A673 (cell line): ENCODE measurements at regions not wholly inside any gene's neighbourhood (a gene's known extent, or its start where the extent isn't known, plus 50 kb on each side); places are given as distances from the start of the nearest gene placed in this dataset.

Source experiments
- BruUV-seq: library from RNA; stranded (reverse); fragments of 400-500 nt; replicated peaks from 2 replicates; lab custom pipeline; 2021; lab: Mats Ljungman, UMichigan
- CTCF ChIA-PET: fragments of 300-600 bp; sonication (Branson Sonifier 250); formaldehyde crosslinking; loops from one replicate; lab custom pipeline; 2022; ENCODE audit warnings: antibody characterized with exemption; lab: Charles Lee
- POLR2A ChIA-PET: fragments of 300-600 bp; sonication (Branson Sonifier 250); formaldehyde crosslinking; loops from one replicate; lab custom pipeline; 2022; ENCODE audit warnings: antibody characterized with exemption; ENCODE audit not compliant: low non-redundant PET; lab: Charles Lee
- DNase-seq: peaks from one replicate; pipeline ENCODE4 v3.0.0-alpha.2; 2015; ENCODE audit warnings: low spot score
- H3K27ac ChIP-seq: fragments of 200-600 bp; sonication (generic); 2 replicates; pipeline ENCODE4 v1.5.1; 2016; ENCODE audit warnings: mixed run types, low read depth, mild to moderate bottlenecking, mixed read lengths, antibody characterized with exemption, low read length; ENCODE audit not compliant: poor library complexity, severe bottlenecking
- H3K27me3 ChIP-seq: fragments of 200-600 bp; sonication (generic); replicated peaks from 2 replicates; pipeline ENCODE4 v1.6.1; 2017; ENCODE audit warnings: mixed run types, low read depth, mild to moderate bottlenecking, mixed read lengths, antibody characterized with exemption, low read length; ENCODE audit not compliant: insufficient read depth, poor library complexity
- H3K36me3 ChIP-seq: fragments of 200-600 bp; sonication (generic); 2 replicates; pipeline ENCODE4 v1.6.1; 2016; ENCODE audit warnings: mixed run types, mild to moderate bottlenecking, mixed read lengths, antibody characterized with exemption, low read length; ENCODE audit not compliant: insufficient read depth, poor library complexity, severe bottlenecking
- H3K4me1 ChIP-seq: fragments of 200-600 bp; sonication (generic); 2 replicates; pipeline ENCODE4 v1.6.1; 2017; ENCODE audit warnings: mixed run types, mild to moderate bottlenecking, mixed read lengths, antibody characterized with exemption, low read length; ENCODE audit not compliant: insufficient read depth, poor library complexity, severe bottlenecking
- H3K4me3 ChIP-seq: fragments of 200-600 bp; sonication (generic); 2 replicates; pipeline ENCODE4 v1.5.1; 2016; ENCODE audit warnings: low read depth, mixed run types, mild to moderate bottlenecking, mixed read lengths, low read length; ENCODE audit not compliant: poor library complexity, severe bottlenecking
- H3K9me3 ChIP-seq: fragments of 200-600 bp; sonication (generic); 2 replicates; pipeline ENCODE4 v1.6.1; 2016; ENCODE audit warnings: mixed run types, low read depth, mild to moderate bottlenecking, mixed read lengths, antibody characterized with exemption, low read length; ENCODE audit not compliant: poor library complexity, severe bottlenecking
- CTCF ChIP-seq: fragments of 300-800, 200-600 bp; sonication (generic); conservative IDR thresholded peaks from 2 replicates; pipeline ENCODE4 v1.5.1; 2017; ENCODE audit warnings: low read depth, mild to moderate bottlenecking, antibody characterized with exemption, low read length, moderate library complexity, mixed read lengths
- EZH2 ChIP-seq: fragments of 200-600 bp; sonication (generic); IDR thresholded peaks from 2 replicates; pipeline ENCODE4 v1.6.1; 2017; ENCODE audit warnings: borderline replicate concordance, low read depth, mild to moderate bottlenecking, mixed read lengths, antibody characterized with exemption, low read length; ENCODE audit not compliant: poor library complexity, severe bottlenecking
- intact Hi-C: fragments of 100-400 bp; cut with micrococcal nuclease; formaldehyde crosslinking; loops from one replicate; pipeline ENCODE4 v1.10.0; 2022; ENCODE audit not compliant: unreplicated experiment

- intact Hi-C loops, result no loop called here
- H3K36me3 ChIP-seq, result no peaks in the 10 kb centered on the region
- ChIA-PET POLR2A (no interaction called here), CTCF (no interaction called here)
- H3K27ac ChIP-seq, result no peak overlapping the region
- no peak overlapping the region for H3K4me3 ChIP-seq
- BruUV-seq, result no TSS peak
- H3K9me3 ChIP-seq, result peaks cover 45% of the 10 kb centered on the region
- TF ChIP-seq CTCF (no peak), EZH2 (no peak)
- no peaks in the 10 kb centered on the region for H3K4me1 ChIP-seq
- no peak for DNase-seq
- H3K27me3 ChIP-seq, result no peaks in the 10 kb centered on the region
Observed at GRCh38 chr15:27676647-27677046, 422.5 kb downstream of the OCA2 start.

GRCh38 chr15:27675571-27675970, 423.5 kb downstream of the OCA2 start:
- CTCF ChIA-PET, result no interaction called here
- POLR2A ChIA-PET, result no interaction called here

GRCh38 chr15:27674826-27675225, 424.3 kb downstream of the OCA2 start:
- intact Hi-C loops, result no loop called here
- POLR2A ChIA-PET, result no interaction called here
- CTCF ChIA-PET, result no interaction called here
- no peak for TF ChIP-seq EZH2
- no peak overlapping the region for H3K4me3 ChIP-seq
- BruUV-seq, result no TSS peak
- H3K27ac ChIP-seq, result no peak overlapping the region
- H3K9me3 ChIP-seq, result peaks cover 48% of the 10 kb centered on the region
- DNase-seq, result no peak
- H3K36me3 ChIP-seq, result no peaks in the 10 kb centered on the region
- no peaks in the 10 kb centered on the region for H3K4me1 ChIP-seq
- no peaks in the 10 kb centered on the region for H3K27me3 ChIP-seq

More at GRCh38 chr15:27675571-27675970, 423.5 kb downstream of the OCA2 start:
- Histone ChIP-seq H3K36me3 (no peaks in the 10 kb centered on the region), H3K4me3 (no peak overlapping the region), H3K9me3 (peaks cover 45% of the 10 kb centered on the region), H3K27ac (no peak overlapping the region), H3K27me3 (no peaks in the 10 kb centered on the region), H3K4me1 (no peaks in the 10 kb centered on the region)
- BruUV-seq, result no TSS peak
- DNase-seq, result no peak
- intact Hi-C loops, result no loop called here
- TF ChIP-seq EZH2, result no peak

GRCh38 chr15:27673766-27674445, 425.2 kb downstream of the OCA2 start:
- H3K4me3 ChIP-seq, result no peak overlapping the region
- POLR2A ChIA-PET, result no interaction called here
- H3K36me3 ChIP-seq, result no peaks in the 10 kb centered on the region
- BruUV-seq, result no TSS peak
- H3K27me3 ChIP-seq, result no peaks in the 10 kb centered on the region
- intact Hi-C loops, result no loop called here
- no peak overlapping the region for H3K27ac ChIP-seq
- no peak for DNase-seq
- peaks cover 55% of the 10 kb centered on the region for H3K9me3 ChIP-seq
- CTCF ChIA-PET, result no interaction called here
- TF ChIP-seq CTCF, result no peak
- no peak for TF ChIP-seq EZH2
- H3K4me1 ChIP-seq, result no peaks in the 10 kb centered on the region
